ENCODE measurements at regions not wholly inside any gene's neighbourhood (a gene's known extent, or its start where the extent isn't known, plus 50 kb on each side); places are given as distances from the start of the nearest gene placed in this dataset.

DNA sequence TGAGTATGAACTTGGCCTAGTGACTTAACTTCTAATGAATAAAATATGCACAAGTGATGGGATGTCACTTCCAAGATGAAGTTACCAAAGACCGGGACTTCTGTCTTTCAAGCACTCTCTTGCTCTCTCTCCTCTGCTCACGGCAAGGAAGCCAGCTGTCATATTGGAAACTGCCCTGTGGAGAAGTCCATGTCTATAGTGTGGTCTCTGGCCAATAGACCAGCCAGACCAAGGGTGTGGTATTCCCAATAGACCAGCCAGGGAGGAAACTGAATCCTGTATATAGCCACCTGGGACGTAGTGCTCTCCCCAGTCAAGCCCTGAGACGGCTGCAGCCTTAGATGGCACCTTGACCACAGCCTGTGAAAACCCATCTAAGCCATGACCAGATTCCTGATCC is 93.2 kb upstream of the ALX4 start:
- TF ChIP-seq, protein P1, sequence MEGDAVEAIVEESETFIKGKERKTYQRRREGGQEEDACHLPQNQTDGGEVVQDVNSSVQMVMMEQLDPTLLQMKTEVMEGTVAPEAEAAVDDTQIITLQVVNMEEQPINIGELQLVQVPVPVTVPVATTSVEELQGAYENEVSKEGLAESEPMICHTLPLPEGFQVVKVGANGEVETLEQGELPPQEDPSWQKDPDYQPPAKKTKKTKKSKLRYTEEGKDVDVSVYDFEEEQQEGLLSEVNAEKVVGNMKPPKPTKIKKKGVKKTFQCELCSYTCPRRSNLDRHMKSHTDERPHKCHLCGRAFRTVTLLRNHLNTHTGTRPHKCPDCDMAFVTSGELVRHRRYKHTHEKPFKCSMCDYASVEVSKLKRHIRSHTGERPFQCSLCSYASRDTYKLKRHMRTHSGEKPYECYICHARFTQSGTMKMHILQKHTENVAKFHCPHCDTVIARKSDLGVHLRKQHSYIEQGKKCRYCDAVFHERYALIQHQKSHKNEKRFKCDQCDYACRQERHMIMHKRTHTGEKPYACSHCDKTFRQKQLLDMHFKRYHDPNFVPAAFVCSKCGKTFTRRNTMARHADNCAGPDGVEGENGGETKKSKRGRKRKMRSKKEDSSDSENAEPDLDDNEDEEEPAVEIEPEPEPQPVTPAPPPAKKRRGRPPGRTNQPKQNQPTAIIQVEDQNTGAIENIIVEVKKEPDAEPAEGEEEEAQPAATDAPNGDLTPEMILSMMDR (IDR thresholded peaks at IDR 0.05; ENCODE audit: insufficient read depth, low read depth, low read length): no peak
- TF ChIP-seq EZH2 (IDR thresholded peaks at IDR 0.05; ENCODE audit: insufficient read depth, low read length): no peak

Measured in astrocyte (in vitro differentiated cells and primary cell).